ENCODE measurements at regions not wholly inside any gene's neighbourhood (a gene's known extent, or its start where the extent isn't known, plus 50 kb on each side); places are given as distances from the start of the nearest gene placed in this dataset.

DNA sequence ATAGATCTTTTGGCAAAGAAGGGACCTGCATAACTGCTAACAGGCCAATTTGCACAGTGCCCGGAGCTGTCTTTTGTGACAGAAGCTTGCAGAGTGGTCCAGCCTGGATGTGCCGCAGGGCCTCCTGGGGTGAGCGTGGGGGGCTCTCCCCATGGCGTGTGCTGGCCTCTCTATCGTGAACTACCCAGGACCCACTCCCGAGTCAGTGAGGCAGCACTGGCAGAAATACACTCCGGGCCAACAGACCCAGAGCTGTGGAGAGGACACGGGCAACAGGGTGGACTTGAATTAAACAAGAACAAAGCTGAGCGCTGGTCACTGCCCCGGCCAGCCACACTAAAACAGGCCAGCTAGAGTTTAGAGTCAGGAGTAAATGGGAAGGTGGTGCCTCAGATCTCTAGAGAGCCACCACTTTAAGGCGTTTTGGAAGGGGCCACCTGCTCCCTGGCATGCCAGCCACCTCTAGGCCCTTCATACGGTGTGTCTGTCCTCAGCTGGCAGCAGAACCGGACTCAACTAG lies 152.1 kb downstream of the KLF13 start:
- Histone ChIP-seq H3K9me3 (ENCODE audit: control insufficient read depth, insufficient read depth, low read depth, low read length) (no peaks in the 10 kb centered on the region), H3K4me1 (ENCODE audit: control insufficient read depth, insufficient read depth, low read length) (no peaks in the 10 kb centered on the region), H3K4me3 (ENCODE audit: low read depth, low read length) (no peak overlapping the region), H3K36me3 (ENCODE audit: control insufficient read depth in 2 of 2, insufficient read depth in 1 of 2, low read length in 2 of 2) (no peaks in the 10 kb centered on the region), H3K27ac (ENCODE audit: extremely low read depth, low read depth, low read length) (no peak overlapping the region)
- ChIA-PET CTCF (interaction anchor here (1.1 to 1.6 kb wide), 2 partner anchors 10 to 20 kb away, joined by 3 read pairs; no protein-coding TSS in a partner anchor), POLR2A (no interaction called here)
- no peak for TF ChIP-seq ZNF426 (tag by site-specific recombination; IDR thresholded peaks at IDR 0.05)
- TF ChIP-seq, protein P1, sequence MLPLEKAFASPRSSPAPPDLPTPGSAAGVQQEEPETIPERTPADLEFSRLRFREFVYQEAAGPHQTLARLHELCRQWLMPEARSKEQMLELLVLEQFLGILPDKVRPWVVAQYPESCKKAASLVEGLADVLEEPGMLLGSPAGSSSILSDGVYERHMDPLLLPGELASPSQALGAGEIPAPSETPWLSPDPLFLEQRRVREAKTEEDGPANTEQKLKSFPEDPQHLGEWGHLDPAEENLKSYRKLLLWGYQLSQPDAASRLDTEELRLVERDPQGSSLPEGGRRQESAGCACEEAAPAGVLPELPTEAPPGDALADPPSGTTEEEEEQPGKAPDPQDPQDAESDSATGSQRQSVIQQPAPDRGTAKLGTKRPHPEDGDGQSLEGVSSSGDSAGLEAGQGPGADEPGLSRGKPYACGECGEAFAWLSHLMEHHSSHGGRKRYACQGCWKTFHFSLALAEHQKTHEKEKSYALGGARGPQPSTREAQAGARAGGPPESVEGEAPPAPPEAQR (tag by site-specific recombination; IDR thresholded peaks at IDR 0.05) = no peak
- TF ChIP-seq, protein P2, sequence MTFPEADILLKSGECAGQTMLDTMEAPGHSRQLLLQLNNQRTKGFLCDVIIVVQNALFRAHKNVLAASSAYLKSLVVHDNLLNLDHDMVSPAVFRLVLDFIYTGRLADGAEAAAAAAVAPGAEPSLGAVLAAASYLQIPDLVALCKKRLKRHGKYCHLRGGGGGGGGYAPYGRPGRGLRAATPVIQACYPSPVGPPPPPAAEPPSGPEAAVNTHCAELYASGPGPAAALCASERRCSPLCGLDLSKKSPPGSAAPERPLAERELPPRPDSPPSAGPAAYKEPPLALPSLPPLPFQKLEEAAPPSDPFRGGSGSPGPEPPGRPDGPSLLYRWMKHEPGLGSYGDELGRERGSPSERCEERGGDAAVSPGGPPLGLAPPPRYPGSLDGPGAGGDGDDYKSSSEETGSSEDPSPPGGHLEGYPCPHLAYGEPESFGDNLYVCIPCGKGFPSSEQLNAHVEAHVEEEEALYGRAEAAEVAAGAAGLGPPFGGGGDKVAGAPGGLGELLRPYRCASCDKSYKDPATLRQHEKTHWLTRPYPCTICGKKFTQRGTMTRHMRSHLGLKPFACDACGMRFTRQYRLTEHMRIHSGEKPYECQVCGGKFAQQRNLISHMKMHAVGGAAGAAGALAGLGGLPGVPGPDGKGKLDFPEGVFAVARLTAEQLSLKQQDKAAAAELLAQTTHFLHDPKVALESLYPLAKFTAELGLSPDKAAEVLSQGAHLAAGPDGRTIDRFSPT (tag by site-specific recombination; IDR thresholded peaks at IDR 0.05) = no peak
- no peak for TF ChIP-seq ZNF157 (tag by site-specific recombination; IDR thresholded peaks at IDR 0.05)
- TF ChIP-seq ZNF248 (tag by site-specific recombination; IDR thresholded peaks at IDR 0.05) = no peak
- TF ChIP-seq ZNF621 (tag by site-specific recombination; IDR thresholded peaks at IDR 0.05) = no peak
- no peak for TF ChIP-seq REPIN1 (tag by site-specific recombination; IDR thresholded peaks at IDR 0.05; ENCODE audit: low read depth)
- TF ChIP-seq, protein P3, sequence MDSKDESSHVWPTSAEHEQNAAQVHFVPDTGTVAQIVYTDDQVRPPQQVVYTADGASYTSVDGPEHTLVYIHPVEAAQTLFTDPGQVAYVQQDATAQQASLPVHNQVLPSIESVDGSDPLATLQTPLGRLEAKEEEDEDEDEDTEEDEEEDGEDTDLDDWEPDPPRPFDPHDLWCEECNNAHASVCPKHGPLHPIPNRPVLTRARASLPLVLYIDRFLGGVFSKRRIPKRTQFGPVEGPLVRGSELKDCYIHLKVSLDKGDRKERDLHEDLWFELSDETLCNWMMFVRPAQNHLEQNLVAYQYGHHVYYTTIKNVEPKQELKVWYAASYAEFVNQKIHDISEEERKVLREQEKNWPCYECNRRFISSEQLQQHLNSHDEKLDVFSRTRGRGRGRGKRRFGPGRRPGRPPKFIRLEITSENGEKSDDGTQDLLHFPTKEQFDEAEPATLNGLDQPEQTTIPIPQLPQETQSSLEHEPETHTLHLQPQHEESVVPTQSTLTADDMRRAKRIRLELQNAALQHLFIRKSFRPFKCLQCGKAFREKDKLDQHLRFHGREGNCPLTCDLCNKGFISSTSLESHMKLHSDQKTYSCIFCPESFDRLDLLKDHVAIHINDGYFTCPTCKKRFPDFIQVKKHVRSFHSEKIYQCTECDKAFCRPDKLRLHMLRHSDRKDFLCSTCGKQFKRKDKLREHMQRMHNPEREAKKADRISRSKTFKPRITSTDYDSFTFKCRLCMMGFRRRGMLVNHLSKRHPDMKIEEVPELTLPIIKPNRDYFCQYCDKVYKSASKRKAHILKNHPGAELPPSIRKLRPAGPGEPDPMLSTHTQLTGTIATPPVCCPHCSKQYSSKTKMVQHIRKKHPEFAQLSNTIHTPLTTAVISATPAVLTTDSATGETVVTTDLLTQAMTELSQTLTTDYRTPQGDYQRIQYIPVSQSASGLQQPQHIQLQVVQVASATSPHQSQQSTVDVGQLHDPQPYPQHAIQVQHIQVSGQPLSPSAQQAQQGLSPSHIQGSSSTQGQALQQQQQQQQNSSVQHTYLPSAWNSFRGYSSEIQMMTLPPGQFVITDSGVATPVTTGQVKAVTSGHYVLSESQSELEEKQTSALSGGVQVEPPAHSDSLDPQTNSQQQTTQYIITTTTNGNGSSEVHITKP (tag by site-specific recombination; IDR thresholded peaks at IDR 0.05) = no peak
- TF ChIP-seq, protein P4, sequence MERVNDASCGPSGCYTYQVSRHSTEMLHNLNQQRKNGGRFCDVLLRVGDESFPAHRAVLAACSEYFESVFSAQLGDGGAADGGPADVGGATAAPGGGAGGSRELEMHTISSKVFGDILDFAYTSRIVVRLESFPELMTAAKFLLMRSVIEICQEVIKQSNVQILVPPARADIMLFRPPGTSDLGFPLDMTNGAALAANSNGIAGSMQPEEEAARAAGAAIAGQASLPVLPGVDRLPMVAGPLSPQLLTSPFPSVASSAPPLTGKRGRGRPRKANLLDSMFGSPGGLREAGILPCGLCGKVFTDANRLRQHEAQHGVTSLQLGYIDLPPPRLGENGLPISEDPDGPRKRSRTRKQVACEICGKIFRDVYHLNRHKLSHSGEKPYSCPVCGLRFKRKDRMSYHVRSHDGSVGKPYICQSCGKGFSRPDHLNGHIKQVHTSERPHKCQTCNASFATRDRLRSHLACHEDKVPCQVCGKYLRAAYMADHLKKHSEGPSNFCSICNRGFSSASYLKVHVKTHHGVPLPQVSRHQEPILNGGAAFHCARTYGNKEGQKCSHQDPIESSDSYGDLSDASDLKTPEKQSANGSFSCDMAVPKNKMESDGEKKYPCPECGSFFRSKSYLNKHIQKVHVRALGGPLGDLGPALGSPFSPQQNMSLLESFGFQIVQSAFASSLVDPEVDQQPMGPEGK (tag by site-specific recombination; IDR thresholded peaks at IDR 0.05) = no peak
- no peak for TF ChIP-seq ZNF596 (tag by site-specific recombination; IDR thresholded peaks at IDR 0.05)

DNA sequence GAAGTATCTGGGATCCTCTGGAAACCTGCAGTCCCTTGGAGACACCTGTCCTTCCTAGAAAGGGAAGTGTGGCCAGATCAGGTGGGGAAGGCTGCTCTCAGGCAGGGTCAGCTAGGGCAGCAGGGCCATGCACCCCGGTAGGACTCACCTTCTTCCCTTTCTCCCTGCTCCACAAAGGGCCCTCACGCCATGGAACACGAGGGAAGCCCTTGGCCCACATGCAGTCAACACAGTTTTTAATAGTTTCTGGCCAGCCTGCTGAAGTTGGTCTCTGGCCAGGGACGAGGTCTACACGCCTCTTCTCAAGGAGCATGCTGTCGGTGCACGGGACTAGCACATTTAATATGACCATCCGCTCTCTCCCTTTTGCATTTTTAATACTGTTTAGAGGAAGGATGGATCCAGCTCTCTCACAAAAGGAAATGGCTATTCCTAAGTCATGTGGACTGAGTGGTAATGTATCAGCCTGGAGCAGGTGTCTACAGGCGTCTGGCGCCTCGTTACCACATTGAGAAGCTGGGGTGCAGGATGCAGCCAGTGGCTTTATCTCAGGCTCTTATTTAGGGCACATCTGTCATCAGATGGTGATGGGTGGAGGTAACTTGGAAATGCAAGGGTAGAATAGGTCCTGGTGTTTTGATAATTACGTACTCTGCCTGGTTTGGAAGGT lies 153.9 kb downstream of the KLF13 start:
- Histone ChIP-seq H3K4me1 (ENCODE audit: control insufficient read depth, insufficient read depth, low read length) (no peaks in the 10 kb centered on the region), H3K36me3 (ENCODE audit: control insufficient read depth in 2 of 2, insufficient read depth in 1 of 2, low read length in 2 of 2) (no peaks in the 10 kb centered on the region), H3K4me3 (ENCODE audit: low read depth, low read length) (no peak overlapping the region), H3K9me3 (ENCODE audit: control insufficient read depth, insufficient read depth, low read depth, low read length) (no peaks in the 10 kb centered on the region), H3K27ac (ENCODE audit: extremely low read depth, low read depth, low read length) (no peak overlapping the region)
- TF ChIP-seq, protein P5, sequence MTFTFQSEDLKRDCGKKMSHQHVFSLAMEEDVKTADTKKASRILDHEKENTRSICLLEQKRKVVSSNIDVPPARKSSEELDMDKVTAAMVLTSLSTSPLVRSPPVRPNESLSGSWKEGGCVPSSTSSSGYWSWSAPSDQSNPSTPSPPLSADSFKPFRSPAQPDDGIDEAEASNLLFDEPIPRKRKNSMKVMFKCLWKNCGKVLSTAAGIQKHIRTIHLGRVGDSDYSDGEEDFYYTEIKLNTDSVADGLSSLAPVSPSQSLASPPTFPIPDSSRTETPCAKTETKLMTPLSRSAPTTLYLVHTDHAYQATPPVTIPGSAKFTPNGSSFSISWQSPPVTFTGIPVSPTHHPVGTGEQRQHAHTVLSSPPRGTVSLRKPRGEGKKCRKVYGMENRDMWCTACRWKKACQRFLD (tag by site-specific recombination; IDR thresholded peaks at IDR 0.05) = no peak
- CTCF ChIA-PET = interaction anchor here (1.6 to 1.8 kb wide), 2 partner anchors 8 to 41 kb away, joined by 3 to 5 read pairs; no protein-coding TSS in a partner anchor
- POLR2A ChIA-PET = no interaction called here

Measured in HEK293 (cell line).